Posterior cingulate gyrus (tissue), 11 donors: ENCODE measurements at regions not wholly inside any gene's neighbourhood (a gene's known extent, or its start where the extent isn't known, plus 50 kb on each side); places are given as distances from the start of the nearest gene placed in this dataset.
A peak's percentile ranks its signal among the peaks of the same experiment; 100 is the strongest.
"Not testable (repeated sequence)": the region's sequence is repeated elsewhere in the genome, so short reads cannot be mapped to it uniquely, and the experiment has no call there.

Experiments used
- DNase-seq, 10 donors: peaks; one replicate each; pipeline versions ENCODE4 v3.0.0 to v3.0.0-alpha.2; 2020 to 2021; ENCODE audit warnings: mixed read lengths in 3 of 10
- intact Hi-C: fragments of 100-400 bp; cut with DNase I; formaldehyde crosslinking; loops from one replicate; pipeline ENCODE4 v1.15.1; 2023

- no peak for DNase-seq
- intact Hi-C loops, result no loop called here
These were observed 50.3 kb upstream of the OSBPL11 start for GRCh38 chr3:125645616-125646015.

- DNase-seq, result no peak
- intact Hi-C loops, result no loop called here
These were observed 51.3 kb upstream of the OSBPL11 start for GRCh38 chr3:125646581-125646980.

GRCh38 chr3:125647318-125648014, 52.2 kb upstream of the OSBPL11 start:
- no peak for DNase-seq
- intact Hi-C loops, result no loop called here

- intact Hi-C loops, result no loop called here
- DNase-seq, result no peak
These were observed 55.9 kb upstream of the OSBPL11 start for GRCh38 chr3:125651244-125651643.

GRCh38 chr3:125652349-125652748, 57.1 kb upstream of the OSBPL11 start:
- intact Hi-C loops, result no loop called here
- no peak for DNase-seq

GRCh38 chr3:125654526-125654925, 59.2 kb upstream of the OSBPL11 start:
- intact Hi-C loops, result no loop called here
- DNase-seq, result no peak

GRCh38 chr3:125662675-125663074, 67.4 kb upstream of the OSBPL11 start:
- no peak for DNase-seq
- intact Hi-C loops, result no loop called here

GRCh38 chr3:125670352-125670751, 75.1 kb upstream of the OSBPL11 start:
- intact Hi-C loops, result no loop called here
- no peak for DNase-seq

- intact Hi-C loops, result no loop called here
- DNase-seq, result no peak
These were observed 75.6 kb upstream of the OSBPL11 start for GRCh38 chr3:125670945-125671344.

GRCh38 chr3:125671461-125672243, 76.4 kb upstream of the OSBPL11 start:
- intact Hi-C loops, result no loop called here
- DNase-seq, result no peak

GRCh38 chr3:125675791-125676190, 80.5 kb upstream of the OSBPL11 start:
- no peak for DNase-seq
- intact Hi-C loops, result no loop called here

GRCh38 chr3:125679258-125679657, 84.0 kb upstream of the OSBPL11 start:
- DNase-seq, result no peak
- intact Hi-C loops, result no loop called here

- peak in 1 of 10 donors; percentile 67 for DNase-seq
- intact Hi-C loops, result no loop called here
These were observed 85.8 kb upstream of the OSBPL11 start for GRCh38 chr3:125681146-125681545.

- intact Hi-C loops, result not testable (repeated sequence)
- DNase-seq, result peak in 1 of 10 donors; percentile 46
These were observed 86.6 kb upstream of the OSBPL11 start for GRCh38 chr3:125681906-125682305.

GRCh38 chr3:125682610-125683009, 87.3 kb upstream of the OSBPL11 start:
- intact Hi-C loops, result not testable (repeated sequence)
- DNase-seq, result peak in 2 of 10 donors; percentile 66 to 70

- intact Hi-C loops, result no loop called here
- DNase-seq, result peak in 6 of 10 donors; percentile 31 to 89 (median 60)
These were observed 88.0 kb upstream of the OSBPL11 start for GRCh38 chr3:125683067-125683829.

- intact Hi-C loops, result no loop called here
- peak in 2 of 10 donors; percentile 69 to 80 for DNase-seq
These were observed 88.9 kb upstream of the OSBPL11 start for GRCh38 chr3:125684199-125684598.

GRCh38 chr3:125685741-125686140, 90.4 kb upstream of the OSBPL11 start:
- intact Hi-C loops, DNase-seq: not testable (repeated sequence)

- no peak for DNase-seq
- intact Hi-C loops, result no loop called here
These were observed 97.1 kb upstream of the OSBPL11 start for GRCh38 chr3:125692361-125692760.

GRCh38 chr3:125693887-125694286, 98.6 kb upstream of the OSBPL11 start:
- DNase-seq, result no peak
- intact Hi-C loops, result no loop called here

GRCh38 chr3:125694761-125695294, 99.5 kb upstream of the OSBPL11 start:
- intact Hi-C loops, result no loop called here
- DNase-seq, result peak in 4 of 10 donors; percentile 18 to 69 (median 32)
